GM23248 (cell line): ENCODE measurements at regions not wholly inside any gene's neighbourhood (a gene's known extent, or its start where the extent isn't known, plus 50 kb on each side); places are given as distances from the start of the nearest gene placed in this dataset.
A peak's percentile ranks its signal among the peaks of the same experiment; 100 is the strongest.

Source experiments
- DNase-seq: peaks from one replicate; pipeline ENCODE4 v3.0.0-alpha.2; 2015
- H2AFZ ChIP-seq: fragments of 200-600 bp; sonication (generic); 2 replicates; pipeline ENCODE4 v1.6.1; 2016; ENCODE audit warnings: antibody characterized with exemption
- H3F3A ChIP-seq: fragments of 200-600 bp; sonication (generic); 2 replicates; pipeline ENCODE4 v1.6.1; 2016; ENCODE audit warnings: mild to moderate bottlenecking, antibody characterized with exemption, mixed run types; ENCODE audit not compliant: insufficient read depth
- H3K27ac ChIP-seq: fragments of 200-600 bp; sonication (generic); 2 replicates; pipeline ENCODE4 v1.5.1; 2016; ENCODE audit warnings: mild to moderate bottlenecking
- H3K27me3 ChIP-seq: fragments of 200-600 bp; sonication (generic); replicated peaks from 2 replicates; pipeline ENCODE4 v1.6.1; 2016; ENCODE audit warnings: mild to moderate bottlenecking; ENCODE audit not compliant: insufficient read depth
- H3K36me3 ChIP-seq: fragments of 200-600 bp; sonication (generic); 2 replicates; pipeline ENCODE4 v1.6.1; 2016; ENCODE audit warnings: low read depth, mild to moderate bottlenecking
- H3K4me1 ChIP-seq: fragments of 200-600 bp; sonication (generic); 2 replicates; pipeline ENCODE4 v1.6.1; 2016; ENCODE audit warnings: mild to moderate bottlenecking; ENCODE audit not compliant: insufficient read depth
- H3K4me2 ChIP-seq: fragments of 200-600 bp; sonication (generic); one replicate; pipeline ENCODE4 v1.6.1; 2016; ENCODE audit warnings: mild to moderate bottlenecking; ENCODE audit not compliant: unreplicated experiment
- H3K4me3 ChIP-seq: fragments of 200-600 bp; sonication (generic); 2 replicates; pipeline ENCODE4 v1.5.1; 2016; ENCODE audit warnings: mild to moderate bottlenecking
- H3K79me2 ChIP-seq: fragments of 200-600 bp; sonication (generic); 2 replicates; pipeline ENCODE4 v1.6.1; 2016; ENCODE audit warnings: mild to moderate bottlenecking; ENCODE audit not compliant: insufficient read depth
- H3K9ac ChIP-seq: fragments of 200-600 bp; sonication (generic); 2 replicates; pipeline ENCODE4 v1.6.1; 2016; ENCODE audit warnings: mild to moderate bottlenecking
- H3K9me2 ChIP-seq: fragments of 200-600 bp; sonication (generic); 2 replicates; pipeline ENCODE4 v1.6.1; 2016; ENCODE audit warnings: mixed run types, mild to moderate bottlenecking, moderate library complexity; ENCODE audit not compliant: insufficient read depth
- H3K9me3 ChIP-seq: fragments of 200-600 bp; sonication (generic); one replicate; pipeline ENCODE4 v1.6.1; 2017; ENCODE audit warnings: low read depth
- H4K20me1 ChIP-seq: fragments of 200-600 bp; sonication (generic); 2 replicates; pipeline ENCODE4 v1.6.0; 2016; ENCODE audit not compliant: insufficient read depth
- EZH2 ChIP-seq: fragments of 200-600 bp; sonication (generic); IDR thresholded peaks from 2 replicates; pipeline ENCODE4 v1.6.1; 2018; ENCODE audit warnings: antibody characterized with exemption, mild to moderate bottlenecking; ENCODE audit not compliant: insufficient read depth, poor library complexity, severe bottlenecking
- EZH2phosphoT487 ChIP-seq: fragments of 200-600 bp; sonication (generic); IDR thresholded peaks from 2 replicates; pipeline ENCODE4 v1.6.1; 2018; ENCODE audit warnings: antibody characterized with exemption, moderate library complexity, mild to moderate bottlenecking, low read depth; ENCODE audit not compliant: insufficient read depth
- WGBS, 2 experiments: methylation state at CpG; one replicate each; pipeline ENCODE4 v1.1.6; 2015 to 2017; ENCODE audit warnings: low lambda C conversion rate in 2 of 2, low coverage in 1 of 2; ENCODE audit errors: missing lambda C conversion rate in 2 of 2; 5-methylcytosine and 5-hydroxymethylcytosine counted together
- in situ Hi-C: fragments of 300-500 bp; cut with MboI; formaldehyde crosslinking; loops from 2 replicates; pipeline ENCODE4 v1.15.0; 2020

GRCh38 chr3:5314897-5315296 lies 127.4 kb downstream of the EDEM1 start:
- Histone ChIP-seq H3K27me3 (no peaks in the 10 kb centered on the region), H3K27ac (no peak overlapping the region), H3K9me3 (no peaks in the 10 kb centered on the region), H3F3A (no peaks in the 10 kb centered on the region), H3K4me3 (no peak overlapping the region), H3K9me2 (no peaks in the 10 kb centered on the region), H3K36me3 (no peaks in the 10 kb centered on the region), H3K9ac (no peak overlapping the region), H3K4me2 (no peak overlapping the region), H4K20me1 (no peaks in the 10 kb centered on the region), H3K79me2 (no peaks in the 10 kb centered on the region), H2AFZ (no peak overlapping the region), H3K4me1 (no peaks in the 10 kb centered on the region)
- in situ Hi-C loops = no loop called here
- WGBS, 2 experiments = 70 to 76% methylated on average over 1 of the region's 1 CpG
- TF ChIP-seq EZH2phosphoT487 (no peak), EZH2 (no peak)
- no peak for DNase-seq

DNA sequence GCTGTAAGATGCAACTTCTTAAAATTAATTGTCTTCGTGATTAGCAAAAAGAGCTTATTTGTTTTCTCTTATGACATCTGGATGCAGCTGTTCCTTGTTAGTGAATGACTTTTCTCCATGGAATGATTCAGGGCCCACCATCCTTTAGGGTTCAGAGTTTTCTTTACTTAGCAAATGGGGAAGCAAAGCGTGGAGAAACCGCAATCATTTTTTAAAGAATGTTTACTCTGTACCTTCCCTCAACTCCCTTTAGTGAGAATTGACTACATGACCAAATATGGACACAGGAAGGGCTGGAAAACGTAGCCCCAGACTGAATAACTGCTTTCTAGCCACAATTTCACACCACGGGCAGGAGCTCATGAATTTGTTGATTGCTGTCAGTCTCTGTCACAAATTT lies 130.1 kb downstream of the EDEM1 start:
- WGBS, 2 experiments = 20 to 23% methylated on average over 5 of the region's 5 CpGs
- Histone ChIP-seq H3K4me2 (no peak overlapping the region), H3K9ac (no peak overlapping the region), H3K9me3 (no peaks in the 10 kb centered on the region), H3F3A (no peaks in the 10 kb centered on the region), H3K36me3 (no peaks in the 10 kb centered on the region), H3K4me3 (no peak overlapping the region), H3K27ac (no peak overlapping the region), H4K20me1 (no peaks in the 10 kb centered on the region), H2AFZ (no peak overlapping the region), H3K79me2 (no peaks in the 10 kb centered on the region), H3K27me3 (no peaks in the 10 kb centered on the region), H3K4me1 (no peaks in the 10 kb centered on the region), H3K9me2 (no peaks in the 10 kb centered on the region)
- in situ Hi-C loops = no loop called here
- peak; percentile 8 for DNase-seq
- no peak for TF ChIP-seq EZH2phosphoT487

GRCh38 chr3:5319454-5319853 lies 131.9 kb downstream of the EDEM1 start:
- in situ Hi-C loops = no loop called here
- Histone ChIP-seq H3K4me2 (no peak overlapping the region), H3F3A (no peaks in the 10 kb centered on the region), H4K20me1 (no peaks in the 10 kb centered on the region), H3K79me2 (no peaks in the 10 kb centered on the region), H3K27ac (no peak overlapping the region), H3K27me3 (no peaks in the 10 kb centered on the region), H3K9ac (no peak overlapping the region), H3K9me3 (no peaks in the 10 kb centered on the region), H2AFZ (no peak overlapping the region), H3K9me2 (no peaks in the 10 kb centered on the region), H3K4me1 (no peaks in the 10 kb centered on the region), H3K4me3 (no peak overlapping the region), H3K36me3 (no peaks in the 10 kb centered on the region)
- TF ChIP-seq EZH2phosphoT487 (no peak), EZH2 (no peak)
- 27 to 28% methylated on average over 2 of the region's 2 CpGs for WGBS, 2 experiments
- no peak for DNase-seq

DNA sequence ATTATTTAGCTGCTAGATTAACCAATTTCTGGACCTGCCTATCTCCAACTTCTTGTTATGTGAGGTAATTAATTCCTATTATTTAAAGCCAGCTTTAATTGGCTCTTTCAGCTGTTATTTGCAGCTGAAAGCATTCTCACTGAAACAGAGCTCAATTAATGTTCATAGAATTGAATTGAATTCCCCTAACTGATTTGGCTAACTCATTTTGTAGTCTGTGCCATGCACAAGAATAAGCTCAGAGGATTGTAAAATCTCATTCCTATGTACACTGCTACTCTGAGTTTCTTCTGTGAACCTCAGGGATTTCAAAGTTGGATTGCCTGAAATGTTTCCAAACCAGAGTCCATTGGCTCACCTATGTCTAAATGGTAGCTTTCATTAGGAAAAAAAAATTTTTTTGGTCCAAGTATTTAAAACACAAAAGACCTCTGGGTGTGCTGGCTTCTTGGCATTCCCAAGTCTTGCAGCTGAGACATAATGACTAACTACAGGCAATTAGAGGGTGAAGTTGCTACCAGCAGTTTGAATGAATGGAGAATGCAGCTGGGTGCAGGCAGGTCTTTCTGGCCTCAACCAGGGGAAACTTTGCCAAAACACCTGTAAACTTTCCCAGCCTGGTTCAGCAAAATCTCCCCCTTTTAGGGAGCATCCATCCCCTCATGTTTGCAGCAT lies 134.3 kb downstream of the EDEM1 start:
- no peaks in the 10 kb centered on the region for H3K27me3 ChIP-seq
- no peaks in the 10 kb centered on the region for H4K20me1 ChIP-seq
- no peak for TF ChIP-seq EZH2phosphoT487
- TF ChIP-seq EZH2 = no peak
- no peak for DNase-seq
- H3K4me2 ChIP-seq = no peak overlapping the region
- H3F3A ChIP-seq = no peaks in the 10 kb centered on the region
- H3K27ac ChIP-seq = no peak overlapping the region
- H3K36me3 ChIP-seq = no peaks in the 10 kb centered on the region
- H3K79me2 ChIP-seq = no peaks in the 10 kb centered on the region
- no peaks in the 10 kb centered on the region for H3K9me2 ChIP-seq
- no peaks in the 10 kb centered on the region for H3K9me3 ChIP-seq
- H2AFZ ChIP-seq = no peak overlapping the region
- H3K4me3 ChIP-seq = no peak overlapping the region
- no peaks in the 10 kb centered on the region for H3K4me1 ChIP-seq
- H3K9ac ChIP-seq = no peak overlapping the region
- in situ Hi-C loops = no loop called here

DNA sequence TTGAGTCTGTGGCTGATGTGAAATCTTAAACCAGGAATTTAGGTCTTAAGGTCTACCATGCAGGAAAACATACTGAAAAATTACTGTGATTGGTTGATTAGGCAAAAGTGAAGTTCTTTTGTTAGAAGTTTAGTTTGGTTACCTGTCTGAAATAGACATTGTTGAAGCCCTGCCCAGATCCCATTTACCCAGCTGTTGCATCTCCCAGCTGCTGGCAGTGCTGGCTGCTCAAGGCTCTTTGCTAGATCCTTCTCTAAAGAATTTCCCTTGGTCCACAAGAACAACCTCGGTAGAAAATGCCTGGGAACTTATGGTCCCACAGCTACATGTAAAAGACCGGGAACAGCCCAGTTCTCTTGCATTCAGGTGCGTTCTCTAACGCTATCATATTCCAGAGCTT lies 137.3 kb downstream of the EDEM1 start:
- DNase-seq = no peak
- H4K20me1 ChIP-seq = no peaks in the 10 kb centered on the region
- no peak overlapping the region for H3K9ac ChIP-seq
- H3K27ac ChIP-seq = no peak overlapping the region
- H3K4me1 ChIP-seq = no peaks in the 10 kb centered on the region
- H3K4me2 ChIP-seq = no peak overlapping the region
- H3K27me3 ChIP-seq = no peaks in the 10 kb centered on the region
- no peak overlapping the region for H3K4me3 ChIP-seq
- H2AFZ ChIP-seq = no peak overlapping the region
- H3K9me2 ChIP-seq = no peaks in the 10 kb centered on the region
- no peaks in the 10 kb centered on the region for H3K79me2 ChIP-seq
- H3K9me3 ChIP-seq = no peaks in the 10 kb centered on the region
- 16 to 23% methylated on average over 4 of the region's 4 CpGs for WGBS, 2 experiments
- no peaks in the 10 kb centered on the region for H3F3A ChIP-seq
- no peaks in the 10 kb centered on the region for H3K36me3 ChIP-seq
- in situ Hi-C loops = no loop called here
- TF ChIP-seq EZH2phosphoT487 = no peak
- TF ChIP-seq EZH2 = no peak
